ENCODE measurements at regions not wholly inside any gene's neighbourhood (a gene's known extent, or its start where the extent isn't known, plus 50 kb on each side); places are given as distances from the start of the nearest gene placed in this dataset.

- DNase-seq (no peak), ATAC-seq (no peak)
- intact Hi-C loops (cut with DNase I) = no loop called here
- TF ChIP-seq, protein P1, sequence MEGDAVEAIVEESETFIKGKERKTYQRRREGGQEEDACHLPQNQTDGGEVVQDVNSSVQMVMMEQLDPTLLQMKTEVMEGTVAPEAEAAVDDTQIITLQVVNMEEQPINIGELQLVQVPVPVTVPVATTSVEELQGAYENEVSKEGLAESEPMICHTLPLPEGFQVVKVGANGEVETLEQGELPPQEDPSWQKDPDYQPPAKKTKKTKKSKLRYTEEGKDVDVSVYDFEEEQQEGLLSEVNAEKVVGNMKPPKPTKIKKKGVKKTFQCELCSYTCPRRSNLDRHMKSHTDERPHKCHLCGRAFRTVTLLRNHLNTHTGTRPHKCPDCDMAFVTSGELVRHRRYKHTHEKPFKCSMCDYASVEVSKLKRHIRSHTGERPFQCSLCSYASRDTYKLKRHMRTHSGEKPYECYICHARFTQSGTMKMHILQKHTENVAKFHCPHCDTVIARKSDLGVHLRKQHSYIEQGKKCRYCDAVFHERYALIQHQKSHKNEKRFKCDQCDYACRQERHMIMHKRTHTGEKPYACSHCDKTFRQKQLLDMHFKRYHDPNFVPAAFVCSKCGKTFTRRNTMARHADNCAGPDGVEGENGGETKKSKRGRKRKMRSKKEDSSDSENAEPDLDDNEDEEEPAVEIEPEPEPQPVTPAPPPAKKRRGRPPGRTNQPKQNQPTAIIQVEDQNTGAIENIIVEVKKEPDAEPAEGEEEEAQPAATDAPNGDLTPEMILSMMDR (IDR thresholded peaks at IDR 0.05) = no peak
- H3K27me3 ChIP-seq (ENCODE audit: insufficient read depth in 3 of 3, low read length in 2 of 3) = no peaks in the 10 kb centered on the region
- no peaks in the 10 kb centered on the region for H3K36me3 ChIP-seq (ENCODE audit: insufficient read depth in 1 of 2, low read depth in 1 of 2)
- H3K4me1 ChIP-seq = no peaks in the 10 kb centered on the region
- 31 to 36% (median 33%) methylated on average over 18 of the region's 18 CpGs for WGBS, 3 donors
- H3K4me3 ChIP-seq = no peak overlapping the region
- no peak overlapping the region for H3K27ac ChIP-seq
- no peaks in the 10 kb centered on the region for H3K9me3 ChIP-seq
Measured at GRCh38 chr5:2801577-2802525, 50.4 kb upstream of the IRX2 start.

All from psoas muscle (tissue), 7 donors.